OCI-LY7 (cell line): ENCODE measurements at regions not wholly inside any gene's neighbourhood (a gene's known extent, or its start where the extent isn't known, plus 50 kb on each side); places are given as distances from the start of the nearest gene placed in this dataset.

Experiments used
- CTCF ChIP-seq: fragments of 200-600 bp; sonication (generic); conservative IDR thresholded peaks from 2 replicates; pipeline ENCODE4 v1.5.1; 2014; ENCODE audit warnings: mild to moderate bottlenecking, antibody characterized with exemption, low read length, moderate library complexity, mixed read lengths
- EZH2phosphoT487 ChIP-seq: fragments of 200-600 bp; sonication (generic); IDR thresholded peaks from 2 replicates; pipeline ENCODE4 v1.6.1; 2018; ENCODE audit warnings: low read depth, borderline replicate concordance, mild to moderate bottlenecking, mixed run types, antibody characterized with exemption, low read length, moderate library complexity, mixed read lengths

GRCh38 chr12:90773491-90773890, 181.5 kb downstream of the CCER1 start:
- TF ChIP-seq CTCF (no peak), EZH2phosphoT487 (no peak)
